WTC11 (cell line): ENCODE measurements at regions not wholly inside any gene's neighbourhood (a gene's known extent, or its start where the extent isn't known, plus 50 kb on each side); places are given as distances from the start of the nearest gene placed in this dataset.

Experiments
- ATAC-seq: fragments of 200-7000 bp; cut with Tn5 transposase; 2 replicates; pipeline ENCODE4 v1.10.0; 2021; ENCODE audit warnings: mild to moderate bottlenecking, moderate library complexity
- CTCF ChIA-PET: fragments of 300-600 bp; sonication (Branson Sonifier 250); formaldehyde crosslinking; loops from one replicate; lab custom pipeline; 2021; ENCODE audit warnings: antibody characterized with exemption; lab: Charles Lee
- POLR2A ChIA-PET: fragments of 350-600 bp; sonication (Branson Sonifier 250); formaldehyde crosslinking; loops from one replicate; lab custom pipeline; 2021; ENCODE audit warnings: antibody characterized with exemption; lab: Charles Lee
- DNase-seq: peaks from one replicate; pipeline ENCODE4 v3.0.0; 2021; ENCODE audit warnings: low spot score
- H3K27ac Mint-ChIP-seq: 2 replicates; pipeline ENCODE4 v1.8.0; 2021; ENCODE audit warnings: mixed read lengths
- H3K27me3 Mint-ChIP-seq: 2 replicates; pipeline ENCODE4 v1.8.0; 2021; ENCODE audit warnings: low read depth, mild to moderate bottlenecking, moderate library complexity, mixed read lengths
- H3K36me3 Mint-ChIP-seq: 2 replicates; pipeline ENCODE4 v1.8.0; 2021; ENCODE audit warnings: mixed read lengths
- H3K4me1 Mint-ChIP-seq: 2 replicates; pipeline ENCODE4 v1.8.0; 2022; ENCODE audit warnings: mixed read lengths
- H3K4me3 Mint-ChIP-seq: 2 replicates; pipeline ENCODE4 v1.8.0; 2021; ENCODE audit warnings: mild to moderate bottlenecking, moderate library complexity, mixed read lengths
- H3K9me3 Mint-ChIP-seq: 2 replicates; pipeline ENCODE4 v1.8.0; 2021; ENCODE audit warnings: mixed read lengths
- CREB1 ChIP-seq: sonication (generic); formaldehyde crosslinking; IDR thresholded peaks from 2 replicates; pipeline ENCODE4 v1.8.0; 2023; ENCODE audit warnings: mild to moderate bottlenecking, missing genetic modification reagents
- FOXP1 ChIP-seq: sonication (generic); formaldehyde crosslinking; IDR thresholded peaks from 2 replicates; pipeline ENCODE4 v1.8.0; 2022; ENCODE audit warnings: missing genetic modification reagents, mild to moderate bottlenecking, moderate library complexity, borderline replicate concordance
- JAZF1 ChIP-seq: fragments of 250-450 bp; sonication (Bioruptor Pico); IDR thresholded peaks from 2 replicates; pipeline ENCODE4 v1.9.0; 2021; ENCODE audit warnings: moderate library complexity, mild to moderate bottlenecking, inconsistent platforms
- TCF7 ChIP-seq: sonication (generic); formaldehyde crosslinking; IDR thresholded peaks from 2 replicates; pipeline ENCODE4 v1.8.0; 2022; ENCODE audit warnings: mild to moderate bottlenecking, low read depth, missing genetic modification reagents, moderate library complexity
- TP53 ChIP-seq: sonication (generic); formaldehyde crosslinking; IDR thresholded peaks from 2 replicates; pipeline ENCODE4 v1.8.1; 2023; ENCODE audit warnings: mild to moderate bottlenecking, missing genetic modification reagents
- ZNF232 ChIP-seq: sonication (generic); formaldehyde crosslinking; IDR thresholded peaks from 2 replicates; pipeline ENCODE4 v1.8.0; 2022; ENCODE audit warnings: mild to moderate bottlenecking, missing genetic modification reagents
- ZNF263 ChIP-seq: sonication (generic); formaldehyde crosslinking; IDR thresholded peaks from 2 replicates; pipeline ENCODE4 v1.8.1; 2022; ENCODE audit warnings: low read depth, mild to moderate bottlenecking, moderate library complexity, missing genetic modification reagents
- TF ChIP-seq, protein P1 (sequence below): fragments of 250-450 bp; sonication (Bioruptor Pico); IDR thresholded peaks from 2 replicates; pipeline ENCODE4 v1.9.0; 2021; ENCODE audit warnings: mild to moderate bottlenecking, borderline replicate concordance
- TF ChIP-seq, protein P2 (sequence below): sonication (generic); formaldehyde crosslinking; IDR thresholded peaks from 2 replicates; pipeline ENCODE4 v1.8.0; 2022; ENCODE audit warnings: mild to moderate bottlenecking, missing genetic modification reagents
- TF ChIP-seq, protein P3 (sequence below): sonication (generic); formaldehyde crosslinking; IDR thresholded peaks from 2 replicates; pipeline ENCODE4 v1.8.1; 2023; ENCODE audit warnings: mild to moderate bottlenecking, moderate library complexity, missing genetic modification reagents
- TF ChIP-seq, protein P4 (sequence below): fragments of 250-450 bp; sonication (Bioruptor Pico); IDR thresholded peaks from 2 replicates; pipeline ENCODE4 v1.8.0; 2021; ENCODE audit warnings: mild to moderate bottlenecking
- TF ChIP-seq, protein P5 (sequence below): fragments of 250-450 bp; sonication (Bioruptor Pico); IDR thresholded peaks from 2 replicates; pipeline ENCODE4 v1.9.0; 2021; ENCODE audit warnings: mild to moderate bottlenecking

DNA sequence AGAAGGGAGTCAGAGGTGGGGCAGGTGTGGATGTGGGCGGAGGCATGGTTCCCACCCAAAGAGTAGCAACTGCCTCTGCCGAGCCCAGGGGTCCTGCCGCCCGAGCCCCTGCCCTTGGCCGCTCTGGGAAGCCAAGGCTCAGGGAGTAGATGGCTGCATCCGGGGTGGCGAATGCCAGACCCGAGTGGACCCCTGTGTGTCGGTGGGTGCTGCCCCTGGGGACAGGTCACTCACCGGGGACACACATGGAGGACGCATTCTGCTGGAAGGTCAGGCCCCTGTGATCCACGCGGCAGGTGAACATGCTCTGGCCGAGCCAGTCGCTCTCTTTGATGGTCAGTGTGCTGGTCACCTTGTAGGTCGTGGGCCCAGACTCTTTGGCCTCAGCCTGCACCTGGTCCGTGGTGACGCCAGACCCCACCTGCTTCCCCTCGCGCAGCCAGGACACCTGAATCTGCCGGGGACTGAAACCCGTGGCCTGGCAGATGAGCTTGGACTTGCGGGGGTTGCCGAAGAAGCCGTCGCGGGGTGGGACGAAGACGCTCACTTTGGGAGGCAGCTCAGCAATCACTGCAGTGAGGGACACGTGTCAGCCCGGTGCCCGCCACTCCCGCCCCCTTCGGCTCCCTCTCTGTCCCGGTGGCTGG is 329.0 kb downstream of the TMEM121 start (continued):
- TF ChIP-seq FOXP1 (CRISPR knock-in tag) (no peak), TP53 (CRISPR knock-in tag) (no peak), JAZF1 (CRISPR knock-in tag) (no peak)
- TF ChIP-seq, protein P1, sequence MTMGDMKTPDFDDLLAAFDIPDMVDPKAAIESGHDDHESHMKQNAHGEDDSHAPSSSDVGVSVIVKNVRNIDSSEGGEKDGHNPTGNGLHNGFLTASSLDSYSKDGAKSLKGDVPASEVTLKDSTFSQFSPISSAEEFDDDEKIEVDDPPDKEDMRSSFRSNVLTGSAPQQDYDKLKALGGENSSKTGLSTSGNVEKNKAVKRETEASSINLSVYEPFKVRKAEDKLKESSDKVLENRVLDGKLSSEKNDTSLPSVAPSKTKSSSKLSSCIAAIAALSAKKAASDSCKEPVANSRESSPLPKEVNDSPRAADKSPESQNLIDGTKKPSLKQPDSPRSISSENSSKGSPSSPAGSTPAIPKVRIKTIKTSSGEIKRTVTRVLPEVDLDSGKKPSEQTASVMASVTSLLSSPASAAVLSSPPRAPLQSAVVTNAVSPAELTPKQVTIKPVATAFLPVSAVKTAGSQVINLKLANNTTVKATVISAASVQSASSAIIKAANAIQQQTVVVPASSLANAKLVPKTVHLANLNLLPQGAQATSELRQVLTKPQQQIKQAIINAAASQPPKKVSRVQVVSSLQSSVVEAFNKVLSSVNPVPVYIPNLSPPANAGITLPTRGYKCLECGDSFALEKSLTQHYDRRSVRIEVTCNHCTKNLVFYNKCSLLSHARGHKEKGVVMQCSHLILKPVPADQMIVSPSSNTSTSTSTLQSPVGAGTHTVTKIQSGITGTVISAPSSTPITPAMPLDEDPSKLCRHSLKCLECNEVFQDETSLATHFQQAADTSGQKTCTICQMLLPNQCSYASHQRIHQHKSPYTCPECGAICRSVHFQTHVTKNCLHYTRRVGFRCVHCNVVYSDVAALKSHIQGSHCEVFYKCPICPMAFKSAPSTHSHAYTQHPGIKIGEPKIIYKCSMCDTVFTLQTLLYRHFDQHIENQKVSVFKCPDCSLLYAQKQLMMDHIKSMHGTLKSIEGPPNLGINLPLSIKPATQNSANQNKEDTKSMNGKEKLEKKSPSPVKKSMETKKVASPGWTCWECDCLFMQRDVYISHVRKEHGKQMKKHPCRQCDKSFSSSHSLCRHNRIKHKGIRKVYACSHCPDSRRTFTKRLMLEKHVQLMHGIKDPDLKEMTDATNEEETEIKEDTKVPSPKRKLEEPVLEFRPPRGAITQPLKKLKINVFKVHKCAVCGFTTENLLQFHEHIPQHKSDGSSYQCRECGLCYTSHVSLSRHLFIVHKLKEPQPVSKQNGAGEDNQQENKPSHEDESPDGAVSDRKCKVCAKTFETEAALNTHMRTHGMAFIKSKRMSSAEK (CRISPR knock-in tag), result no peak
- TF ChIP-seq, all 79 proteins: peak for 0

DNA sequence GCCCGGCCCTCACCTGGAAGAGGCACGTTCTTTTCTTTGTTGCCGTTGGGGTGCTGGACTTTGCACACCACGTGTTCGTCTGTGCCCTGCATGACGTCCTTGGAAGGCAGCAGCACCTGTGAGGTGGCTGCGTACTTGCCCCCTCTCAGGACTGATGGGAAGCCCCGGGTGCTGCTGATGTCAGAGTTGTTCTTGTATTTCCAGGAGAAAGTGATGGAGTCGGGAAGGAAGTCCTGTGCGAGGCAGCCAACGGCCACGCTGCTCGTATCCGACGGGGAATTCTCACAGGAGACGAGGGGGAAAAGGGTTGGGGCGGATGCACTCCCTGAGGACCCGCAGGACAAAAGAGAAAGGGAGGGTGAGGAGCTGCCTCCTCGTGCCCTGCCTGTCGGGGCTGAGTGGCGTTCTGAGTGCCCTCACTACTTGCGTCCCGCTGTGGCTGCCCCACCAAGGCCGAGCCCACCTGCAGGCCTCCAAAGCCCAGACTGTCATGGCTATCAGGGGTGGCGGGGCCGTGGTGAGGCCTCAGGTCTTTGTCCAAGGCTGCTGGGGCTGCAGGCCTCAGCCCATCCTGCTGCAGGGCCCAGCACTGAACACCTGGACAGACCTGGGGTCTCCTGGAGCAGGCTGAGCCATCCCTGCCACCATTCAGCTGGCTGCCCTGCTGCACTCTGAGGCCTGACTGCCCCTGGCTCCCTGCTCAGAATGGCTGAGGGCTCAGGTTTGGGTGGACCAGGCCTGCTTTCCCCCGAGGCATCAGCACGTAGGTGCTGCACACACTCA is 329.7 kb downstream of the TMEM121 start:
- TF ChIP-seq CREB1 (CRISPR knock-in tag) (no peak), ZNF263 (CRISPR knock-in tag) (no peak), ZNF232 (CRISPR knock-in tag) (no peak), TCF7 (CRISPR knock-in tag) (no peak)
- TF ChIP-seq, protein P2, sequence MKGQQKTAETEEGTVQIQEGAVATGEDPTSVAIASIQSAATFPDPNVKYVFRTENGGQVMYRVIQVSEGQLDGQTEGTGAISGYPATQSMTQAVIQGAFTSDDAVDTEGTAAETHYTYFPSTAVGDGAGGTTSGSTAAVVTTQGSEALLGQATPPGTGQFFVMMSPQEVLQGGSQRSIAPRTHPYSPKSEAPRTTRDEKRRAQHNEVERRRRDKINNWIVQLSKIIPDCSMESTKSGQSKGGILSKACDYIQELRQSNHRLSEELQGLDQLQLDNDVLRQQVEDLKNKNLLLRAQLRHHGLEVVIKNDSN (CRISPR knock-in tag), result no peak
- TF ChIP-seq, protein P3, sequence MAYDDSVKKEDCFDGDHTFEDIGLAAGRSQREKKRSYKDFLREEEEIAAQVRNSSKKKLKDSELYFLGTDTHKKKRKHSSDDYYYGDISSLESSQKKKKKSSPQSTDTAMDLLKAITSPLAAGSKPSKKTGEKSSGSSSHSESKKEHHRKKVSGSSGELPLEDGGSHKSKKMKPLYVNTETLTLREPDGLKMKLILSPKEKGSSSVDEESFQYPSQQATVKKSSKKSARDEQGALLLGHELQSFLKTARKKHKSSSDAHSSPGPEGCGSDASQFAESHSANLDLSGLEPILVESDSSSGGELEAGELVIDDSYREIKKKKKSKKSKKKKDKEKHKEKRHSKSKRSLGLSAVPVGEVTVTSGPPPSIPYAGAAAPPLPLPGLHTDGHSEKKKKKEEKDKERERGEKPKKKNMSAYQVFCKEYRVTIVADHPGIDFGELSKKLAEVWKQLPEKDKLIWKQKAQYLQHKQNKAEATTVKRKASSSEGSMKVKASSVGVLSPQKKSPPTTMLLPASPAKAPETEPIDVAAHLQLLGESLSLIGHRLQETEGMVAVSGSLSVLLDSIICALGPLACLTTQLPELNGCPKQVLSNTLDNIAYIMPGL, result no peak
- TF ChIP-seq, protein P4, sequence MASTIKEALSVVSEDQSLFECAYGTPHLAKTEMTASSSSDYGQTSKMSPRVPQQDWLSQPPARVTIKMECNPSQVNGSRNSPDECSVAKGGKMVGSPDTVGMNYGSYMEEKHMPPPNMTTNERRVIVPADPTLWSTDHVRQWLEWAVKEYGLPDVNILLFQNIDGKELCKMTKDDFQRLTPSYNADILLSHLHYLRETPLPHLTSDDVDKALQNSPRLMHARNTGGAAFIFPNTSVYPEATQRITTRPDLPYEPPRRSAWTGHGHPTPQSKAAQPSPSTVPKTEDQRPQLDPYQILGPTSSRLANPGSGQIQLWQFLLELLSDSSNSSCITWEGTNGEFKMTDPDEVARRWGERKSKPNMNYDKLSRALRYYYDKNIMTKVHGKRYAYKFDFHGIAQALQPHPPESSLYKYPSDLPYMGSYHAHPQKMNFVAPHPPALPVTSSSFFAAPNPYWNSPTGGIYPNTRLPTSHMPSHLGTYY (CRISPR knock-in tag), result no peak
- TF ChIP-seq, protein P1 (CRISPR knock-in tag), result no peak
- TF ChIP-seq, protein P5, sequence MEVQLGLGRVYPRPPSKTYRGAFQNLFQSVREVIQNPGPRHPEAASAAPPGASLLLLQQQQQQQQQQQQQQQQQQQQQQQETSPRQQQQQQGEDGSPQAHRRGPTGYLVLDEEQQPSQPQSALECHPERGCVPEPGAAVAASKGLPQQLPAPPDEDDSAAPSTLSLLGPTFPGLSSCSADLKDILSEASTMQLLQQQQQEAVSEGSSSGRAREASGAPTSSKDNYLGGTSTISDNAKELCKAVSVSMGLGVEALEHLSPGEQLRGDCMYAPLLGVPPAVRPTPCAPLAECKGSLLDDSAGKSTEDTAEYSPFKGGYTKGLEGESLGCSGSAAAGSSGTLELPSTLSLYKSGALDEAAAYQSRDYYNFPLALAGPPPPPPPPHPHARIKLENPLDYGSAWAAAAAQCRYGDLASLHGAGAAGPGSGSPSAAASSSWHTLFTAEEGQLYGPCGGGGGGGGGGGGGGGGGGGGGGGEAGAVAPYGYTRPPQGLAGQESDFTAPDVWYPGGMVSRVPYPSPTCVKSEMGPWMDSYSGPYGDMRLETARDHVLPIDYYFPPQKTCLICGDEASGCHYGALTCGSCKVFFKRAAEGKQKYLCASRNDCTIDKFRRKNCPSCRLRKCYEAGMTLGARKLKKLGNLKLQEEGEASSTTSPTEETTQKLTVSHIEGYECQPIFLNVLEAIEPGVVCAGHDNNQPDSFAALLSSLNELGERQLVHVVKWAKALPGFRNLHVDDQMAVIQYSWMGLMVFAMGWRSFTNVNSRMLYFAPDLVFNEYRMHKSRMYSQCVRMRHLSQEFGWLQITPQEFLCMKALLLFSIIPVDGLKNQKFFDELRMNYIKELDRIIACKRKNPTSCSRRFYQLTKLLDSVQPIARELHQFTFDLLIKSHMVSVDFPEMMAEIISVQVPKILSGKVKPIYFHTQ (CRISPR knock-in tag), result no peak
- H3K36me3 Mint-ChIP-seq, result peaks cover 46% of the 10 kb centered on the region
- peaks cover 28% of the 10 kb centered on the region for H3K9me3 Mint-ChIP-seq
- peaks cover 12% of the 10 kb centered on the region for H3K27me3 Mint-ChIP-seq
- POLR2A ChIA-PET, result no interaction called here
- H3K4me3 Mint-ChIP-seq, result no peak overlapping the region
- H3K4me1 Mint-ChIP-seq, result no peaks in the 10 kb centered on the region
- DNase-seq, result no peak
- no peak for ATAC-seq
- no peak overlapping the region; the same call in 1 of the 2 replicates for H3K27ac Mint-ChIP-seq
- CTCF ChIA-PET, result no interaction called here
